Tibial artery (tissue), 4 donors: ENCODE measurements at regions not wholly inside any gene's neighbourhood (a gene's known extent, or its start where the extent isn't known, plus 50 kb on each side); places are given as distances from the start of the nearest gene placed in this dataset.

ENCODE experiments used
- DNase-seq, 2 donors: peaks; one replicate each; pipeline ENCODE4 v3.0.0-alpha.2; 2019
- H3K27ac ChIP-seq, 2 donors: fragments of 200-600 bp; sonication (generic) in 1 of 2; 1 replicate in 1 of 2; 2 replicates in 1 of 2; pipeline ENCODE4 v1.5.1; 2018 to 2019; ENCODE audit warnings: mild to moderate bottlenecking in 1 of 2
- H3K27me3 ChIP-seq, 2 donors: fragments of 200-600 bp; sonication (generic) in 1 of 2; one replicate each; pipeline versions ENCODE4 v1.5.1 to v1.6.0; 2016 to 2019
- H3K36me3 ChIP-seq, 3 donors: fragments of 200-600 bp; sonication (generic) in 2 of 3; one replicate each; pipeline ENCODE4 v1.5.1; 2016 to 2019; ENCODE audit warnings: mild to moderate bottlenecking in 2 of 3
- H3K4me1 ChIP-seq, 4 donors: fragments of 200-600 bp; sonication (generic) in 2 of 4; 1 replicate in 3 of 4; 2 replicates in 1 of 4; pipeline ENCODE4 v1.5.1; 2016 to 2019
- H3K4me3 ChIP-seq, 2 donors: fragments of 200-600 bp; sonication (generic) in 1 of 2; 1 replicate in 1 of 2; 2 replicates in 1 of 2; pipeline ENCODE4 v1.5.1; 2018 to 2019; ENCODE audit warnings: mild to moderate bottlenecking in 2 of 2
- H3K9me3 ChIP-seq, 3 donors: fragments of 200-600 bp; sonication (generic) in 1 of 3; one replicate each; pipeline ENCODE4 v1.5.1; 2016 to 2019
- CTCF ChIP-seq, 2 experiments: fragments of 200-600 bp in 1 of 2; fragments of 450-650 bp in 1 of 2; IDR thresholded peaks; one replicate each; pipeline ENCODE4 v1.5.1; 2017 to 2019; ENCODE audit warnings: antibody characterized with exemption in 2 of 2, mild to moderate bottlenecking in 1 of 2, moderate library complexity in 1 of 2
- intact Hi-C: fragments of 100-400 bp; cut with DNase I; formaldehyde crosslinking; loops from one replicate; pipeline ENCODE4 v1.15.0; 2023; ENCODE audit warnings: low total_unique reads

GRCh38 chr15:70390723-70391122 lies 293.0 kb upstream of the TLE3 start:
- Histone ChIP-seq H3K27me3 (no peaks in the 10 kb centered on the region), H3K4me1 (peaks cover 0 to 12% (median 11%) of the 10 kb centered on the region in 4 donors), H3K9me3 (no peaks in the 10 kb centered on the region), H3K27ac (no peak overlapping the region), H3K4me3 (no peak overlapping the region), H3K36me3 (no peaks in the 10 kb centered on the region)
- TF ChIP-seq CTCF (IDR thresholded peaks at IDR 0.05), result no peak
- DNase-seq, result no peak
- intact Hi-C loops, result no loop called here

GRCh38 chr15:70387993-70388392 lies 290.3 kb upstream of the TLE3 start:
- no peaks in the 10 kb centered on the region for H3K9me3 ChIP-seq
- intact Hi-C loops, result no loop called here
- no peak for TF ChIP-seq CTCF (IDR thresholded peaks at IDR 0.05)
- no peaks in the 10 kb centered on the region for H3K4me1 ChIP-seq
- DNase-seq, result no peak
- no peak overlapping the region for H3K4me3 ChIP-seq
- H3K27me3 ChIP-seq, result no peaks in the 10 kb centered on the region
- no peak overlapping the region for H3K27ac ChIP-seq
- no peaks in the 10 kb centered on the region for H3K36me3 ChIP-seq

GRCh38 chr15:70387081-70387480 lies 289.4 kb upstream of the TLE3 start:
- DNase-seq, result no peak
- intact Hi-C loops, result no loop called here

GRCh38 chr15:70385711-70386110 lies 288.0 kb upstream of the TLE3 start:
- TF ChIP-seq CTCF (IDR thresholded peaks at IDR 0.05), result no peak
- no peaks in the 10 kb centered on the region for H3K36me3 ChIP-seq
- no peak for DNase-seq
- no peaks in the 10 kb centered on the region for H3K27me3 ChIP-seq
- no peak overlapping the region for H3K4me3 ChIP-seq
- H3K27ac ChIP-seq, result no peak overlapping the region
- intact Hi-C loops, result no loop called here
- no peaks in the 10 kb centered on the region for H3K9me3 ChIP-seq
- H3K4me1 ChIP-seq, result no peaks in the 10 kb centered on the region

More at GRCh38 chr15:70387081-70387480, 289.4 kb upstream of the TLE3 start:
- TF ChIP-seq CTCF (IDR thresholded peaks at IDR 0.05), result no peak
- no peaks in the 10 kb centered on the region for H3K4me1 ChIP-seq
- no peaks in the 10 kb centered on the region for H3K9me3 ChIP-seq
- no peaks in the 10 kb centered on the region for H3K36me3 ChIP-seq
- no peaks in the 10 kb centered on the region for H3K27me3 ChIP-seq
- H3K27ac ChIP-seq, result no peak overlapping the region
- no peak overlapping the region for H3K4me3 ChIP-seq

- H3K9me3 ChIP-seq, result no peaks in the 10 kb centered on the region
- H3K4me1 ChIP-seq, result no peaks in the 10 kb centered on the region
- H3K27me3 ChIP-seq, result no peaks in the 10 kb centered on the region
- intact Hi-C loops, result no loop called here
- no peak overlapping the region for H3K4me3 ChIP-seq
- no peak for TF ChIP-seq CTCF (IDR thresholded peaks at IDR 0.05)
- no peaks in the 10 kb centered on the region for H3K36me3 ChIP-seq
- no peak for DNase-seq
- H3K27ac ChIP-seq, result no peak overlapping the region
These were observed 287.3 kb upstream of the TLE3 start for GRCh38 chr15:70385052-70385451.

- H3K4me1 ChIP-seq, result no peaks in the 10 kb centered on the region
- intact Hi-C loops, result no loop called here
- H3K4me3 ChIP-seq, result no peak overlapping the region
- no peak for TF ChIP-seq CTCF (IDR thresholded peaks at IDR 0.05)
- H3K27me3 ChIP-seq, result no peaks in the 10 kb centered on the region
- no peak overlapping the region for H3K27ac ChIP-seq
- H3K9me3 ChIP-seq, result no peaks in the 10 kb centered on the region
- H3K36me3 ChIP-seq, result no peaks in the 10 kb centered on the region
- DNase-seq, result no peak
These were observed 286.1 kb upstream of the TLE3 start for GRCh38 chr15:70383856-70384255.
